ENCODE measurements at regions not wholly inside any gene's neighbourhood (a gene's known extent, or its start where the extent isn't known, plus 50 kb on each side); places are given as distances from the start of the nearest gene placed in this dataset.
"Not testable (repeated sequence)": the region's sequence is repeated elsewhere in the genome, so short reads cannot be mapped to it uniquely, and the experiment has no call there.

GRCh38 chr5:82447913-82448312 lies 169.8 kb upstream of the RPS23 start:
- no peak for DNase-seq (ENCODE audit: low read depth in 2 of 2, low spot score in 1 of 2)

- no peak for DNase-seq (ENCODE audit: low read depth in 2 of 2, low spot score in 1 of 2)
These were observed 168.7 kb upstream of the RPS23 start for GRCh38 chr5:82446809-82447208.

- DNase-seq (ENCODE audit: low read depth in 2 of 2, low spot score in 1 of 2), result no peak
These were observed 167.7 kb upstream of the RPS23 start for GRCh38 chr5:82445726-82446335.

- DNase-seq (ENCODE audit: low read depth in 2 of 2, low spot score in 1 of 2), result no peak
These were observed 161.7 kb upstream of the RPS23 start for GRCh38 chr5:82439750-82440445.

- DNase-seq (ENCODE audit: low read depth in 2 of 2, low spot score in 1 of 2), result not testable (repeated sequence)
These were observed 159.4 kb upstream of the RPS23 start for GRCh38 chr5:82437565-82437964.

DNA sequence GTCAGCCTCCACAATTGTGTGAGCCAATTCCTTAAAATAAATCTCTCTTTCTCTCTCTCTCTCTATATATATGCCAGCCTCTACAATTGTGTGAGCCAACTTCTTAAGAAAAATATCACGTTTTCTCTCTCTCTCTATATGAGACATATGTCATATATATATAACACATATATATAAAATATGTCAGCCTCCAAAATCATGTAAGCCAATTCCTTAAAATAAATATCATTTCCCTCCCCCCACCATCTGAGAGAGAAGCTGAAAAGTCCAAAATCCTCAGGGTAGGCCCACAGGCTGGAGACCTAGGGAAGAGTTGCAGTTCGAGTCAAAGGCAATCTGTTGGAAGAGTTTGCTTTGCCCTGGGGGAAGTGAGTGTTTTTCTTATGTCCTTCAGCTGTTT lies 158.1 kb upstream of the RPS23 start:
- no peak for DNase-seq (ENCODE audit: low read depth in 2 of 2, low spot score in 1 of 2)

DNA sequence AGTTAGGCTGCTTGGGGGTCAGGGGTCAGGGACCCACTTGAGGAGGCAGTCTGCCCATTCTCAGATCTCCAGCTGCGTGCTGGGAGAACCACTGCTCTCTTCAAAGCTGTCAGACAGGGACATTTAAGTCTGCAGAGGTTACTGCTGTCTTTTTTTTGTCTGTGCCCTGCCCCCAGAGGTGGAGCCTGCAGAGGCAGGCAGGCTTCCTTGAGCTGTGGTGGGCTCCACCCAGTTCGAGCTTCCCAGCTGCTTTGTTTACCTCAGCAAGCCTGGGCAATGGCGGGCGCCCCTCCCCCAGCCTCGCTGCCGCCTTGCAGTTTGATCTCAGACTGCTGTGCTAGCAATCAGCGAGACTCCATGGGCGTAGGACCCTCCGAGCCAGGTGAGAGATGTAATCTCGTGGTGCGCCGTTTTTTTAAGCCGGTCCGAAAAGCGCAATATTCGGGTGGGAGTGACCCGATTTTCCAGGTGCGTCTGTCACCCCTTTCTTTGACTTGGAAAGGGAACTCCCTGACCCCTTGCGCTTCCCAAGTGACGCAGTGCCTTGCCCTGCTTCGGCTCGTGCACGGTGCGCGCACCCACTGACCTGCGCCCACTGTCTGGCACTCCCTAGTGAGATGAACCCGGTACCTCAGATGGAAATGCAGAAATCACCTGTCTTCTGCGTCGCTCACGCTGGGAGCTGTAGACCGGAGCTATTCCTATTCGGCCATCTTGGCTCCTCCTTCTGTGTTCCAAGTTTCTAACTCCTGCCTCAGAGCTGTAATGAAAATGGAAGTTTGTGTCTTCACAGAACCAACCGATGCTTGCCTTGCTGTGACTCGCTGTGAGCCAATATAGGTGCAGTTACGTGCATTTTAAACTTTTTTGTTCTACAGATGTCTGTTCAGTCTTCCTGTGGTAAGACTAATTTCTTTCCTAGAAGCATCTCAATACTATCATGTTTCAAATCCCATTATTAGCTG lies 156.8 kb upstream of the RPS23 start:
- DNase-seq (ENCODE audit: low read depth in 2 of 2, low spot score in 1 of 2), result not testable (repeated sequence)

GRCh38 chr5:82426464-82427154 lies 148.5 kb upstream of the RPS23 start:
- no peak for DNase-seq (ENCODE audit: low read depth in 2 of 2, low spot score in 1 of 2)

- DNase-seq (ENCODE audit: low read depth in 2 of 2, low spot score in 1 of 2), result no peak
These were observed 147.4 kb upstream of the RPS23 start for GRCh38 chr5:82425591-82425990.

GRCh38 chr5:82424211-82424610 lies 146.1 kb upstream of the RPS23 start:
- no peak for DNase-seq (ENCODE audit: low read depth in 2 of 2, low spot score in 1 of 2)

- DNase-seq (ENCODE audit: low read depth in 2 of 2, low spot score in 1 of 2), result no peak
These were observed 144.6 kb upstream of the RPS23 start for GRCh38 chr5:82422751-82423181.

DNA sequence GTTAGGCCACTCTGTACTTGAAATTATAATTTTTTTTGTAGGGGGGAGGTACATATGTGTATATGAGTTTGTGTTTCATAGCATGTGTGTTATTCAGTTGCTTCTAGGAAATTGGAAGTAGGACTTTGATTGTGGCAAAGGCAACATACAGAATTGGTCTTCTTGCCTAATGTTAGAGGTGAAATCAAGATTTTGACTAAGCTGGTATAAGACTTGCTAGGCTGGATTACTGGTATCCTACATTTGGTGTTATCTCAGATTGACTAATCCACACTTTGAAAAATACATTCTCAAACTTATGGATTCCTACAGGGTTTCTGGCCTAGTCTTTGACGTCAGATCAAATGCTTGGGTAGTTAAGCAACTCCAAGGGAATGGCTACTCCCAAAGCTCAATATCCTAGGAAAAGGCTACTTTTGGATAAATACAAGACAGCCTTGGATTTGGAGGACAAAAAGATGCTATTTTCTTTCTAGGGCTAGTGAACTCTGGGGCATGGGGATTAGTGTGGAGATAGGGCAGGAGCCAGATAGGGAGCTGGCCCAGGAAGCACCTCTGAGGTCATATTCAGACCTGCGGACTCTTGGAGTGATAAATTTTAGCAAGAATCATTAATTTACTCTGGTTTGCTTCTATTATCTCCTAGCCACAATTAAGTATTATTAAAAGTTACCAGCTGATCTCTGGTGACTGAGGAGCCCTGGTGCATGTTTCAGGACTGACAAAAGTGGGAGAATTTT lies 144.0 kb upstream of the RPS23 start:
- no peak for DNase-seq (ENCODE audit: low read depth in 2 of 2, low spot score in 1 of 2)

DNA sequence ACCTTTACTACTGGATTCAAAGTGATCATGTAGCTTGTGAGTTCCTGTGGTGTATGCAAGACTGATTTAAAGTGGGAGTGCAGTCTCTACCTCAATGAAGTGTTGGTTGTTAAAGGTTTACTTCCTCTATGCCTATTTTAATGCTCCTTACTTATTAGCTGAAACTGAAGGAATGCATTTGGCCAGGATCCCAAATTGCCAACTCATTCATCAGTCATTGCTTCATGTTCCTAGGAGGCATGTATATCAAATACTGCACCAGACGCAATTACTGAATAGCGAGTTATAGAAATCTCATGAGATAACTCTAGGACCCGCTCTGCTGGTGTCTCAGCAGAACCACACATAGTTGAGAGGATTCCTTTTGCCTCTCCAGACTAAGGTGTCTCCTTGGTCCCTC lies 143.0 kb upstream of the RPS23 start:
- DNase-seq (ENCODE audit: low read depth in 2 of 2, low spot score in 1 of 2), result no peak

DNA sequence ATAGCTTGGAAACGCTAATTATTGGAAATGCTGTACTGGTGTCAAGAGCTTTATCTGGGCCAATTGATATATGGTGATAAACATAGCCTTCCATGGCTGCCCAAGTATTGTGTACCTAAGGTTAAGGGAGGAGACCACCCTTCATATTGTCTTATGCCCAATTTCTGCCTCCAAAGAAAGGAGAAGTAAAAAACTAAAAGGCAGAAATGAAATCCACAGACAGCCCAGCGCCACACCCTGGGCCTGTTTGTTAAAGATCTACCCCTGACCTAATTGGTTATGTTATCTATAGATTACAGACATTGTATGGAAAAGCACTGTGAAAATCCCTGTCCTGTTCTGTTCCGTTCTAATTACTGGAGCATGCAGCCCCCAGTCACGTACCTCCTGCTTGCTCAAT lies 142.4 kb upstream of the RPS23 start:
- not testable (repeated sequence) for DNase-seq (ENCODE audit: low read depth in 2 of 2, low spot score in 1 of 2)

DNA sequence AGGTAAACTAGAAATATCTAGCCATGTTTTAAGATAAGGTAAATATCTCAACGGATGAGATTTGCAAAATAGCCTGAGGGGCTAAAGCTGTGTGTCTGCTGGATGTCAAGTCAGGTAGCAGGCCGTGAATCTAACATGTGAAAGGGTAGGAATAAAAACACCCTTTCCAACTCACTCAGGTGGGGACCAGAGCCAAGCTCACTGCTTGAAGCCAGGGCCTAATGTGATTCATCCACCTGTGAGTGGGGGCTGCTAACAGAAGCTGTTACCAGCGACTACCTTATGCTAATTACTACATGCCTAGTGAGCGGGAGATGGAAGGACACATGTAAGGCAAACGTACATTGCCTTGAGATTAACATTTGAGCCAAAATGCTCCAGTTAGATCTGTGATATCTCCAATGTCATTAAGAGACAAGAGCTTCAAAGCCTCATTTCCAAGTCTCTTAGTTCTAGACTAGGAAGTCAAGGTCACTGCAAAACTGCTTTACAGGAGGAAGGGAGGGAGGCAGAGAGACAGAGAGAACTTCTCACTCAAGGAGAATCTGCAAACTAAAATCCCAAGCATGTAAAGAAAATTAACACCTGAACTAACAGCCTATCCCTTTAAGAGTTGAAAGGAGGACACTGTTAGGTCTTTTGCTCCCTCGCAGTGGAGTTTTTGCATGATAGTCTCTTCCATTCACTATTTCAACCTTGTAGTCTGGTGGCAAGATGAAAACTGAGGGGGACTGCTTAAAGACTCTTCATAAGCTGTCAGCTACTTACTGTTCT lies 141.6 kb upstream of the RPS23 start:
- no peak for DNase-seq (ENCODE audit: low read depth in 2 of 2, low spot score in 1 of 2)

DNA sequence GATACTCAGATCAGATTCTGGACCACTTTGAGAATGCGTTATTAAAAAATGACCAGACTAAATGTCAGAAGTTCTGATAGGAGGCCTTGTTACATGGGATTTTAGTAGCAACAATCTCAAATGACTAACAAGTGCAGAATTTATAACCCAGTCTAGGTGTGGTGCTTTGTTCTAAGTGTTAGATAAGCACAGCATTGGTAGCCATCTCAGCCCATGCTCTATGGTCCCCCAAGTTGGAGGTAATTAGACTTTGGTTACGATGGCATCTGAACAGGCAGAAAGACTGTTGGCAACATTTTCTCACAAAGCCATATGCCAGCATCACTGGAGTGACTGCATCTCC lies 140.4 kb upstream of the RPS23 start:
- no peak for DNase-seq (ENCODE audit: low read depth in 2 of 2, low spot score in 1 of 2)

GRCh38 chr5:82417776-82418607 lies 139.8 kb upstream of the RPS23 start:
- no peak for DNase-seq (ENCODE audit: low read depth in 2 of 2, low spot score in 1 of 2)

- no peak for DNase-seq (ENCODE audit: low read depth in 2 of 2, low spot score in 1 of 2)
These were observed 138.4 kb upstream of the RPS23 start for GRCh38 chr5:82416512-82416911.

- DNase-seq (ENCODE audit: low read depth in 2 of 2, low spot score in 1 of 2), result no peak
These were observed 135.9 kb upstream of the RPS23 start for GRCh38 chr5:82414041-82414388.

All from stimulated activated CD8-positive, alpha-beta memory T cell treated with anti-CD3 and anti-CD28 coated beads, Interleukin-4, amount 100 ng/mL, for 1 hour (primary cell).